HepG2 (cell line): ENCODE measurements at regions not wholly inside any gene's neighbourhood (a gene's known extent, or its start where the extent isn't known, plus 50 kb on each side); places are given as distances from the start of the nearest gene placed in this dataset.

Experiments used
- ATAC-seq: fragments of 200-7000 bp; cut with Tn5 transposase; 3 replicates; pipeline ENCODE4 v1.9.1; 2020; ENCODE audit warnings: mild to moderate bottlenecking, moderate library complexity
- BruUV-seq: library from RNA; stranded (reverse); fragments of 400-500 nt; replicated peaks from 2 replicates; lab custom pipeline; 2021; lab: Mats Ljungman, UMichigan
- CTCF ChIA-PET: fragments of 300-600 bp; formaldehyde crosslinking; extraction: SDS; loops from one replicate; lab custom pipeline; 2021; ENCODE audit warnings: low total read pairs, inconsistent platforms, low intra/inter-chr PET ratio; lab: Yijun Ruan, JAX
- POLR2A ChIA-PET: fragments of 350-600 bp; sonication (Branson Sonifier 250); formaldehyde crosslinking; loops from one replicate; lab custom pipeline; 2020; ENCODE audit warnings: antibody characterized with exemption, inconsistent platforms; lab: Yijun Ruan, JAX
- DNase-seq: peaks from one replicate; pipeline ENCODE4 v3.0.0-alpha.2; 2015; ENCODE audit warnings: low spot score
- FAIRE-seq: peaks from 3 replicates; lab custom pipeline; 2011; peaks lifted over from hg19 to GRCh38; lab: Jason Lieb, UNC
- H2AFZ ChIP-seq: one replicate; pipeline ENCODE4 v1.6.1; 2011; ENCODE audit warnings: low read length, inconsistent platforms
- H3K27ac ChIP-seq: fragments of 300-600 bp; 3 replicates; pipeline ENCODE4 v1.8.0; 2011; ENCODE audit warnings: mixed run types, mild to moderate bottlenecking, mixed read lengths, low read length, inconsistent platforms; ENCODE audit not compliant: insufficient read depth; ENCODE audit errors: extremely low read length
- H3K27me3 ChIP-seq, 2 experiments: fragments of 200-600 bp in 1 of 2; 2 replicates in 1 of 2; 3 replicates in 1 of 2; pipeline versions ENCODE4 v1.6.0 to v1.8.0; 2011; ENCODE audit warnings: low read length in 2 of 2, mild to moderate bottlenecking in 2 of 2, moderate library complexity in 2 of 2, inconsistent platforms in 1 of 2; ENCODE audit not compliant: insufficient read depth in 2 of 2, control insufficient read depth in 1 of 2
- H3K36me3 ChIP-seq, 2 experiments: fragments of 200-600 bp in 1 of 2; replicated peaks in 1 of 2; 2 replicates in 1 of 2; 3 replicates in 1 of 2; pipeline versions ENCODE4 v1.5.1 to v1.8.0; 2011; ENCODE audit warnings: low read length in 2 of 2, inconsistent platforms in 1 of 2; ENCODE audit not compliant: insufficient read depth in 2 of 2, control insufficient read depth in 1 of 2
- H3K4me1 ChIP-seq: 2 replicates; pipeline ENCODE4 v1.5.1; 2012; ENCODE audit warnings: low read length, inconsistent platforms; ENCODE audit not compliant: insufficient read depth
- H3K4me2 ChIP-seq: 2 replicates; pipeline ENCODE4 v1.6.0; 2011; ENCODE audit warnings: low read depth, low read length, inconsistent platforms
- H3K4me3 ChIP-seq, 3 experiments: fragments of 200-600 bp in 1 of 3; sonication (generic), shearing (Covaris generic) in 1 of 3; replicated peaks in 1 of 3; 2 replicates each; pipeline ENCODE4 v1.5.1; 2011 to 2016; ENCODE audit warnings: low read length in 3 of 3, inconsistent platforms in 2 of 3, low read depth in 2 of 3, mild to moderate bottlenecking in 2 of 3, control low read depth in 1 of 3, mixed read lengths in 1 of 3; ENCODE audit not compliant: insufficient read depth in 1 of 3
- H3K79me2 ChIP-seq: one replicate; pipeline ENCODE4 v1.6.1; 2011; ENCODE audit warnings: low read length, inconsistent platforms; ENCODE audit not compliant: insufficient read depth
- H3K9ac ChIP-seq: 2 replicates; pipeline ENCODE4 v1.6.0; 2011; ENCODE audit warnings: mild to moderate bottlenecking, low read depth, low read length, inconsistent platforms; ENCODE audit not compliant: insufficient read depth
- H3K9me3 ChIP-seq: 2 replicates; pipeline ENCODE4 v1.5.1; 2012; ENCODE audit warnings: mild to moderate bottlenecking, low read length
- H4K20me1 ChIP-seq: 2 replicates; pipeline ENCODE4 v1.6.0; 2011; ENCODE audit warnings: inconsistent platforms, mild to moderate bottlenecking, low read length, moderate library complexity; ENCODE audit not compliant: insufficient read depth
- AGO2 ChIP-seq: fragments of 200-400 bp; formaldehyde crosslinking; optimal IDR thresholded peaks from 2 replicates; pipeline ENCODE3; 2017; ENCODE audit warnings: mild to moderate bottlenecking, low read depth, low read length, moderate library complexity
- ARID4A ChIP-seq: sonication (generic); formaldehyde crosslinking; IDR thresholded peaks from 2 replicates; pipeline ENCODE4 v1.5.0; 2020; ENCODE audit warnings: mild to moderate bottlenecking, missing genetic modification reagents, borderline replicate concordance
- CBX1 ChIP-seq: IDR thresholded peaks from one replicate; pipeline ENCODE4 v1.6.1; 2016; ENCODE audit warnings: antibody characterized with exemption, low read depth
- PRMT3 ChIP-seq: sonication (generic); formaldehyde crosslinking; IDR thresholded peaks from 2 replicates; pipeline ENCODE4 v1.8.1; 2022; ENCODE audit warnings: low read depth, mild to moderate bottlenecking, moderate library complexity, missing genetic modification reagents, borderline replicate concordance
- RBAK ChIP-seq: sonication (generic); formaldehyde crosslinking; IDR thresholded peaks from 2 replicates; pipeline ENCODE4 v1.5.1; 2020; ENCODE audit warnings: mild to moderate bottlenecking, missing genetic modification reagents
- RBM39 ChIP-seq: fragments of 200-400 bp; formaldehyde crosslinking; IDR thresholded peaks from one replicate; pipeline ENCODE4 v1.6.1; 2018; ENCODE audit warnings: antibody characterized with exemption, mild to moderate bottlenecking, low read depth, low read length; ENCODE audit not compliant: poor library complexity, severe bottlenecking
- SATB2 ChIP-seq: sonication (generic); formaldehyde crosslinking; IDR thresholded peaks from 2 replicates; pipeline ENCODE4 v1.5.0; 2020; ENCODE audit warnings: missing genetic modification reagents
- TIGD3 ChIP-seq: sonication (generic); formaldehyde crosslinking; IDR thresholded peaks from 2 replicates; pipeline ENCODE4 v1.5.1; 2020; ENCODE audit warnings: mild to moderate bottlenecking, missing genetic modification reagents, borderline replicate concordance
- ZGPAT ChIP-seq: IDR thresholded peaks from 2 replicates; pipeline ENCODE4 v1.6.1; 2016; ENCODE audit warnings: mild to moderate bottlenecking
- ZNF569 ChIP-seq: sonication (generic); formaldehyde crosslinking; IDR thresholded peaks from 2 replicates; pipeline ENCODE4 v1.5.0; 2020; ENCODE audit warnings: mild to moderate bottlenecking, missing genetic modification reagents, moderate library complexity, borderline replicate concordance
- ZNF839 ChIP-seq: sonication (generic); formaldehyde crosslinking; IDR thresholded peaks from 2 replicates; pipeline ENCODE4 v1.4.0; 2020; ENCODE audit warnings: missing genetic modification reagents, mild to moderate bottlenecking, borderline replicate concordance
- WGBS: methylation state at CpG from one replicate; pipeline ENCODE4 v1.1.6; 2017; ENCODE audit warnings: low lambda C conversion rate; 5-methylcytosine and 5-hydroxymethylcytosine counted together
- in situ Hi-C: cut with HindIII; loops from 2 replicates; pipeline ENCODE4 v1.10.0; 2017; ENCODE audit warnings: low pct_unique_long_range_greater_than_20kb; ENCODE audit not compliant: extremely low pct_ligation_motif_present
- intact Hi-C: fragments of 100-400 bp; cut with micrococcal nuclease; formaldehyde crosslinking; loops from one replicate; pipeline ENCODE4 v1.10.0; 2022; ENCODE audit not compliant: unreplicated experiment

- Histone ChIP-seq H2AFZ (no peak overlapping the region), H3K4me3 (no peak overlapping the region), H3K27ac (no peak overlapping the region), H3K4me1 (no peaks in the 10 kb centered on the region), H3K4me2 (no peak overlapping the region), H3K79me2 (no peaks in the 10 kb centered on the region), H3K9ac (no peak overlapping the region), H3K27me3 (no peaks in the 10 kb centered on the region), H3K36me3 (no peaks in the 10 kb centered on the region), H4K20me1 (no peaks in the 10 kb centered on the region), H3K9me3 (peaks cover 4% of the 10 kb centered on the region; the same call in 1 of the 2 replicates)
- intact Hi-C loops = no loop called here
- POLR2A ChIA-PET = no interaction called here
- CTCF ChIA-PET = no interaction called here
- ATAC-seq = no peak
- no peak for TF ChIP-seq ARID4A
- TF ChIP-seq PRMT3 (CRISPR knock-in tag) = no peak
- TF ChIP-seq SATB2 (CRISPR knock-in tag) = no peak
- TF ChIP-seq CBX1 = no peak
- TF ChIP-seq ZNF569 (CRISPR knock-in tag) = no peak
- BruUV-seq = no TSS peak
- 7% methylated on average over 1 of the region's 1 CpG for WGBS
- no peak for DNase-seq
- no peak for FAIRE-seq
- in situ Hi-C loops = no loop called here
These were observed 586.6 kb downstream of the C4orf33 start for GRCh38 chr4:129682586-129682985.

GRCh38 chr4:129707949-129708348 is 612.0 kb downstream of the C4orf33 start:
- Histone ChIP-seq H3K4me3 (no peak overlapping the region), H3K9me3 (no peaks in the 10 kb centered on the region), H3K36me3 (no peaks in the 10 kb centered on the region), H3K4me1 (no peaks in the 10 kb centered on the region), H3K27me3 (no peaks in the 10 kb centered on the region), H3K4me2 (no peak overlapping the region), H3K27ac (no peak overlapping the region), H4K20me1 (no peaks in the 10 kb centered on the region), H3K9ac (no peak overlapping the region), H2AFZ (no peak overlapping the region), H3K79me2 (no peaks in the 10 kb centered on the region)
- ChIA-PET POLR2A (no interaction called here), CTCF (no interaction called here)
- no TSS peak for BruUV-seq
- ATAC-seq = no peak
- no peak for DNase-seq
- intact Hi-C loops (no loop called here), in situ Hi-C loops (no loop called here)
- FAIRE-seq = no peak
- TF ChIP-seq RBAK (CRISPR knock-in tag) (no peak), ZGPAT (no peak), RBM39 (no peak), TIGD3 (no peak), ZNF839 (no peak), AGO2 (no peak)
